ENCODE measurements at regions not wholly inside any gene's neighbourhood (a gene's known extent, or its start where the extent isn't known, plus 50 kb on each side); places are given as distances from the start of the nearest gene placed in this dataset.

GRCh38 chr5:167049771-167050567, 1241.5 kb upstream of the WWC1 start:
- no peaks in the 10 kb centered on the region for H3K79me2 ChIP-seq (ENCODE audit: insufficient read depth, low read length)
- Mint-ChIP-seq H3K36me3 (no peaks in the 10 kb centered on the region), H3K27me3 (ENCODE audit: low read depth in 3 of 3) (no peaks in the 10 kb centered on the region), H3K9me3 (no peaks in the 10 kb centered on the region), H3K27ac (no peak overlapping the region), H3K4me3 (no peak overlapping the region), H3K4me1 (no peaks in the 10 kb centered on the region)
- H3K4me2 ChIP-seq (replicated peaks; ENCODE audit: extremely low read depth, low read length, poor library complexity, severe bottlenecking): no peak overlapping the region
- no peaks in the 10 kb centered on the region for H3K36me3 ChIP-seq (replicated peaks in 1 of 2; ENCODE audit: control insufficient read depth in 1 of 2, insufficient read depth in 2 of 2, low read length in 2 of 2)
- intact Hi-C loops (cut with micrococcal nuclease): no loop called here
- no peaks in the 10 kb centered on the region for H3K27me3 ChIP-seq (ENCODE audit: control insufficient read depth in 2 of 2, insufficient read depth in 2 of 2, low read length in 2 of 2)
- no peak overlapping the region for H3K9ac ChIP-seq (ENCODE audit: insufficient read depth, low read length, poor library complexity, severe bottlenecking)
- no peak overlapping the region for H2AFZ ChIP-seq (ENCODE audit: insufficient read depth, low read depth, low read length, poor library complexity, severe bottlenecking)
- WGBS (ENCODE audit: insufficient coverage): 95% methylated on average over 7 of the region's 10 CpGs
- H3K4me1 ChIP-seq (ENCODE audit: control insufficient read depth in 1 of 2, insufficient read depth in 2 of 2, low read length in 2 of 2): no peaks in the 10 kb centered on the region
- no peaks in the 10 kb centered on the region for H3K9me3 ChIP-seq (replicated peaks in 1 of 2; ENCODE audit: control insufficient read depth in 1 of 2, insufficient read depth in 1 of 2, low read length in 2 of 2)
- H4K20me1 ChIP-seq (ENCODE audit: insufficient read depth, low read length): no peaks in the 10 kb centered on the region
- TF ChIP-seq, protein P1, sequence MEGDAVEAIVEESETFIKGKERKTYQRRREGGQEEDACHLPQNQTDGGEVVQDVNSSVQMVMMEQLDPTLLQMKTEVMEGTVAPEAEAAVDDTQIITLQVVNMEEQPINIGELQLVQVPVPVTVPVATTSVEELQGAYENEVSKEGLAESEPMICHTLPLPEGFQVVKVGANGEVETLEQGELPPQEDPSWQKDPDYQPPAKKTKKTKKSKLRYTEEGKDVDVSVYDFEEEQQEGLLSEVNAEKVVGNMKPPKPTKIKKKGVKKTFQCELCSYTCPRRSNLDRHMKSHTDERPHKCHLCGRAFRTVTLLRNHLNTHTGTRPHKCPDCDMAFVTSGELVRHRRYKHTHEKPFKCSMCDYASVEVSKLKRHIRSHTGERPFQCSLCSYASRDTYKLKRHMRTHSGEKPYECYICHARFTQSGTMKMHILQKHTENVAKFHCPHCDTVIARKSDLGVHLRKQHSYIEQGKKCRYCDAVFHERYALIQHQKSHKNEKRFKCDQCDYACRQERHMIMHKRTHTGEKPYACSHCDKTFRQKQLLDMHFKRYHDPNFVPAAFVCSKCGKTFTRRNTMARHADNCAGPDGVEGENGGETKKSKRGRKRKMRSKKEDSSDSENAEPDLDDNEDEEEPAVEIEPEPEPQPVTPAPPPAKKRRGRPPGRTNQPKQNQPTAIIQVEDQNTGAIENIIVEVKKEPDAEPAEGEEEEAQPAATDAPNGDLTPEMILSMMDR (IDR thresholded peaks at IDR 0.05): no peak
- H3K4me3 ChIP-seq (replicated peaks in 1 of 3; ENCODE audit: low read depth in 2 of 3, low read length in 3 of 3): no peak overlapping the region
- DNase-seq: no peak
- no peak overlapping the region for H3K27ac ChIP-seq (ENCODE audit: low read depth in 1 of 2, low read length in 2 of 2)

GRCh38 chr5:167050568-167051401, 1240.7 kb upstream of the WWC1 start:
- no peak overlapping the region for H3K4me2 ChIP-seq (replicated peaks; ENCODE audit: extremely low read depth, low read length, poor library complexity, severe bottlenecking)

More at GRCh38 chr5:167050568-167051401, 1240.7 kb upstream of the WWC1 start:
- Mint-ChIP-seq H3K27me3 (ENCODE audit: low read depth in 3 of 3) (no peaks in the 10 kb centered on the region), H3K36me3 (no peaks in the 10 kb centered on the region), H3K4me3 (no peak overlapping the region), H3K9me3 (no peaks in the 10 kb centered on the region), H3K27ac (no peak overlapping the region), H3K4me1 (no peaks in the 10 kb centered on the region)
- Histone ChIP-seq H2AFZ (ENCODE audit: insufficient read depth, low read depth, low read length, poor library complexity, severe bottlenecking) (no peak overlapping the region), H3K27me3 (ENCODE audit: control insufficient read depth in 2 of 2, insufficient read depth in 2 of 2, low read length in 2 of 2) (no peaks in the 10 kb centered on the region), H3K36me3 (replicated peaks in 1 of 2; ENCODE audit: control insufficient read depth in 1 of 2, insufficient read depth in 2 of 2, low read length in 2 of 2) (no peaks in the 10 kb centered on the region), H4K20me1 (ENCODE audit: insufficient read depth, low read length) (no peaks in the 10 kb centered on the region), H3K4me3 (replicated peaks in 1 of 3; ENCODE audit: low read depth in 2 of 3, low read length in 3 of 3) (no peak overlapping the region), H3K4me1 (ENCODE audit: control insufficient read depth in 1 of 2, insufficient read depth in 2 of 2, low read length in 2 of 2) (no peaks in the 10 kb centered on the region), H3K27ac (ENCODE audit: low read depth in 1 of 2, low read length in 2 of 2) (no peak overlapping the region), H3K9ac (ENCODE audit: insufficient read depth, low read length, poor library complexity, severe bottlenecking) (no peak overlapping the region), H3K9me3 (replicated peaks in 1 of 2; ENCODE audit: control insufficient read depth in 1 of 2, insufficient read depth in 1 of 2, low read length in 2 of 2) (no peaks in the 10 kb centered on the region), H3K79me2 (ENCODE audit: insufficient read depth, low read length) (no peaks in the 10 kb centered on the region)
- TF ChIP-seq, protein P1 (IDR thresholded peaks at IDR 0.05): no peak
- intact Hi-C loops (cut with micrococcal nuclease): no loop called here
- WGBS (ENCODE audit: insufficient coverage): 81% methylated on average over 6 of the region's 8 CpGs
- DNase-seq: no peak

Measured in CD14-positive monocyte (primary cell).